ENCODE measurements at regions not wholly inside any gene's neighbourhood (a gene's known extent, or its start where the extent isn't known, plus 50 kb on each side); places are given as distances from the start of the nearest gene placed in this dataset.
"Not testable (repeated sequence)": the region's sequence is repeated elsewhere in the genome, so short reads cannot be mapped to it uniquely, and the experiment has no call there.

GRCh38 chr9:62798884-62799850, 1609.3 kb downstream of the SPATA31A7 start:
- DNase-seq = peak; percentile 35

- DNase-seq = not testable (repeated sequence)
These were observed 1610.1 kb downstream of the SPATA31A7 start for GRCh38 chr9:62799851-62800371.

GRCh38 chr9:62800451-62801371, 1610.9 kb downstream of the SPATA31A7 start:
- not testable (repeated sequence) for DNase-seq

GRCh38 chr9:62801372-62801811, 1611.6 kb downstream of the SPATA31A7 start:
- not testable (repeated sequence) for DNase-seq

- DNase-seq = peak; percentile 50
These were observed 1612.3 kb downstream of the SPATA31A7 start for GRCh38 chr9:62801961-62802718.

- not testable (repeated sequence) for DNase-seq
These were observed 1612.9 kb downstream of the SPATA31A7 start for GRCh38 chr9:62802719-62803079.

GRCh38 chr9:62803099-62803498, 1613.3 kb downstream of the SPATA31A7 start:
- not testable (repeated sequence) for DNase-seq

GRCh38 chr9:62804314-62804713, 1614.5 kb downstream of the SPATA31A7 start:
- not testable (repeated sequence) for DNase-seq

- DNase-seq = not testable (repeated sequence)
These were observed 1617.6 kb downstream of the SPATA31A7 start for GRCh38 chr9:62807424-62807823.

- DNase-seq = not testable (repeated sequence)
These were observed 1618.2 kb downstream of the SPATA31A7 start for GRCh38 chr9:62808081-62808480.

GRCh38 chr9:62810318-62810717, 1620.5 kb downstream of the SPATA31A7 start:
- not testable (repeated sequence) for DNase-seq

GRCh38 chr9:62810811-62811315, 1621.0 kb downstream of the SPATA31A7 start:
- DNase-seq = not testable (repeated sequence)

- not testable (repeated sequence) for DNase-seq
These were observed 1625.6 kb downstream of the SPATA31A7 start for GRCh38 chr9:62815436-62815835.

GRCh38 chr9:62816331-62816730, 1626.5 kb downstream of the SPATA31A7 start:
- DNase-seq = not testable (repeated sequence)

GRCh38 chr9:62817214-62817613, 1627.4 kb downstream of the SPATA31A7 start:
- DNase-seq = not testable (repeated sequence)

GRCh38 chr9:62822185-62822584, 1632.3 kb downstream of the SPATA31A7 start:
- not testable (repeated sequence) for DNase-seq

GRCh38 chr9:62827957-62828907, 1638.4 kb downstream of the SPATA31A7 start:
- DNase-seq = not testable (repeated sequence)

- DNase-seq = not testable (repeated sequence)
These were observed 1641.1 kb downstream of the SPATA31A7 start for GRCh38 chr9:62830829-62831459.

- not testable (repeated sequence) for DNase-seq
These were observed 1643.7 kb downstream of the SPATA31A7 start for GRCh38 chr9:62833323-62834200.

Measured in central memory CD4-positive, alpha-beta T cell (primary cell).